OCI-LY7 (cell line): ENCODE measurements at regions not wholly inside any gene's neighbourhood (a gene's known extent, or its start where the extent isn't known, plus 50 kb on each side); places are given as distances from the start of the nearest gene placed in this dataset.

ENCODE experiments used
- BruUV-seq: library from RNA; stranded (reverse); fragments of 400-500 nt; replicated peaks from 2 replicates; lab custom pipeline; 2021; lab: Mats Ljungman, UMichigan
- CTCF ChIA-PET: fragments of 300-600 bp; sonication (Branson Sonifier 250); formaldehyde crosslinking; loops from one replicate; lab custom pipeline; 2022; ENCODE audit warnings: antibody characterized with exemption; ENCODE audit not compliant: unreplicated experiment; lab: Charles Lee
- POLR2A ChIA-PET: fragments of 300-600 bp; sonication (Branson Sonifier 250); formaldehyde crosslinking; loops from one replicate; lab custom pipeline; 2022; ENCODE audit warnings: antibody characterized with exemption; lab: Charles Lee
- DNase-seq: peaks from one replicate; pipeline ENCODE4 v3.0.0-alpha.2; 2015; ENCODE audit warnings: low spot score
- H2AFZ ChIP-seq: fragments of 200-600 bp; sonication (generic), shearing (Covaris generic); 2 replicates; pipeline ENCODE4 v1.6.1; 2014; ENCODE audit warnings: mild to moderate bottlenecking, antibody characterized with exemption, low read length, moderate library complexity
- H3K27ac ChIP-seq: fragments of 200-600 bp; sonication (generic); 2 replicates; pipeline ENCODE4 v1.5.1; 2014; ENCODE audit warnings: mixed run types, low read depth, mild to moderate bottlenecking, moderate library complexity, low read length, inconsistent platforms; ENCODE audit not compliant: poor library complexity, severe bottlenecking
- H3K36me3 ChIP-seq: fragments of 200-600 bp; sonication (generic); 2 replicates; pipeline ENCODE4 v1.6.1; 2014; ENCODE audit warnings: mild to moderate bottlenecking, antibody characterized with exemption, low read length, moderate library complexity, mixed read lengths; ENCODE audit not compliant: insufficient read depth
- H3K4me1 ChIP-seq: fragments of 200-600 bp; sonication (generic); 2 replicates; pipeline ENCODE4 v1.5.1; 2014; ENCODE audit warnings: mild to moderate bottlenecking, low read length; ENCODE audit not compliant: insufficient read depth, poor library complexity, severe bottlenecking
- H3K4me2 ChIP-seq: fragments of 200-600 bp; sonication (generic); 2 replicates; pipeline ENCODE4 v1.6.1; 2014; ENCODE audit warnings: mild to moderate bottlenecking, low read length
- H3K4me3 ChIP-seq: fragments of 200-600 bp; sonication (generic); 2 replicates; pipeline ENCODE4 v1.5.1; 2014; ENCODE audit warnings: mild to moderate bottlenecking, low read depth, low read length; ENCODE audit not compliant: poor library complexity, severe bottlenecking
- H3K79me2 ChIP-seq: fragments of 200-600 bp; sonication (generic); 2 replicates; pipeline ENCODE4 v1.6.1; 2016; ENCODE audit warnings: low read depth, mild to moderate bottlenecking, low read length, moderate library complexity, mixed read lengths; ENCODE audit not compliant: insufficient read depth
- H3K9me2 ChIP-seq: fragments of 200-600 bp; sonication (generic); 2 replicates; pipeline ENCODE4 v1.6.1; 2016; ENCODE audit warnings: mild to moderate bottlenecking, low read length, mixed read lengths; ENCODE audit not compliant: insufficient read depth
- H3K9me3 ChIP-seq: fragments of 200-600 bp; sonication (generic); 2 replicates; pipeline ENCODE4 v1.6.1; 2014; ENCODE audit warnings: mild to moderate bottlenecking, mixed run types, low read length, mixed read lengths
- H4K20me1 ChIP-seq: fragments of 200-600 bp; sonication (generic); 2 replicates; pipeline ENCODE4 v1.6.1; 2014; ENCODE audit warnings: mild to moderate bottlenecking, antibody characterized with exemption, low read length, moderate library complexity, mixed read lengths; ENCODE audit not compliant: insufficient read depth
- EZH2phosphoT487 ChIP-seq: fragments of 200-600 bp; sonication (generic); IDR thresholded peaks from 2 replicates; pipeline ENCODE4 v1.6.1; 2018; ENCODE audit warnings: low read depth, borderline replicate concordance, mild to moderate bottlenecking, mixed run types, antibody characterized with exemption, low read length, moderate library complexity, mixed read lengths
- intact Hi-C: fragments of 100-400 bp; cut with micrococcal nuclease; formaldehyde crosslinking; loops from one replicate; pipeline ENCODE4 v1.10.0; 2022; ENCODE audit not compliant: unreplicated experiment
- TF ChIP-seq, protein P1 (sequence below): fragments of 200-600 bp; sonication (generic); conservative IDR thresholded peaks from 2 replicates; pipeline ENCODE4 v1.5.1; 2014; ENCODE audit warnings: mild to moderate bottlenecking, antibody characterized with exemption, low read length, moderate library complexity, mixed read lengths

DNA sequence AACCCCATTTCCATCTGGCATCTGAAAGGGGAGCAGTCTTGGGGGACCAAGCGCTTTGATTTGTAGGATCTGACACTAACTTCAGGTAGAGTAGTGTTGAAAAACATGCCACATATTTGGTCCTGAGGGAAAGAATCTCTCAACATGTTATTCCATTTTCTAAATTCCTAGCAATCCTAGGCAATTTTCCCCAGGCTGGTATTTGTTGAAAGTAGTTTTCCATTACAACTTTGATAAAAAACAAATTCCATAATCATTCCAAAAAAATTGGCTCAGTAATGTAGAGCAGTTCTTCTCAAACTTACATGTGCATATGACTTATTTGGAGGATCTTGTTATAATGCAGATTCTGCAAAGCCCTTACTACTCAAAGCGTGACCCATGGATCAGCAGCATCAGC is 477.9 kb downstream of the ACTL7B start:
- intact Hi-C loops = no loop called here
- TF ChIP-seq EZH2phosphoT487 = no peak
- TF ChIP-seq, protein P1, sequence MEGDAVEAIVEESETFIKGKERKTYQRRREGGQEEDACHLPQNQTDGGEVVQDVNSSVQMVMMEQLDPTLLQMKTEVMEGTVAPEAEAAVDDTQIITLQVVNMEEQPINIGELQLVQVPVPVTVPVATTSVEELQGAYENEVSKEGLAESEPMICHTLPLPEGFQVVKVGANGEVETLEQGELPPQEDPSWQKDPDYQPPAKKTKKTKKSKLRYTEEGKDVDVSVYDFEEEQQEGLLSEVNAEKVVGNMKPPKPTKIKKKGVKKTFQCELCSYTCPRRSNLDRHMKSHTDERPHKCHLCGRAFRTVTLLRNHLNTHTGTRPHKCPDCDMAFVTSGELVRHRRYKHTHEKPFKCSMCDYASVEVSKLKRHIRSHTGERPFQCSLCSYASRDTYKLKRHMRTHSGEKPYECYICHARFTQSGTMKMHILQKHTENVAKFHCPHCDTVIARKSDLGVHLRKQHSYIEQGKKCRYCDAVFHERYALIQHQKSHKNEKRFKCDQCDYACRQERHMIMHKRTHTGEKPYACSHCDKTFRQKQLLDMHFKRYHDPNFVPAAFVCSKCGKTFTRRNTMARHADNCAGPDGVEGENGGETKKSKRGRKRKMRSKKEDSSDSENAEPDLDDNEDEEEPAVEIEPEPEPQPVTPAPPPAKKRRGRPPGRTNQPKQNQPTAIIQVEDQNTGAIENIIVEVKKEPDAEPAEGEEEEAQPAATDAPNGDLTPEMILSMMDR = no peak

DNA sequence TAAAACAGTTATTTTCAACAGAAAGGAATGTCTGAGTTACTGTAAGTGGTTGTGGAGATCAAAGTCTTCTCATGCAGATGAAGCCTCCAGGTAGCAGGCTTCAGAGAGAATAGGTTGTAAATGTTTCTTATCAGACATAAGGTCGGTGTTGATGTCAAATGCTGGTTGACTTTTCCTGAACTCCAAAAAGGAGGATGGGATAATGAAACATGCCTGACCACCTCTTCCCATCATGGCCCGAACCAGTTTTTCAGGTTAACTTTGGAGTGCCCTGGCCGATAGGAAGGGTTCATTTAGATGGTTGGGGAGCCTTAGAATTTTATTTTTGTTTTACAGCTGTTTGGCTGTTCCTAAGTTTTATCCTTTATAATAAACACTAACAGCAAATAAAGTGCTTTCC is 478.4 kb downstream of the ACTL7B start:
- POLR2A ChIA-PET = no interaction called here
- BruUV-seq = no TSS peak

More for the DNA sequence above, 477.9 kb downstream of the ACTL7B start:
- no peak overlapping the region for H3K4me3 ChIP-seq
- POLR2A ChIA-PET = no interaction called here
- DNase-seq = no peak
- no TSS peak for BruUV-seq
- no peak overlapping the region for H3K4me2 ChIP-seq
- CTCF ChIA-PET = no interaction called here
- no peaks in the 10 kb centered on the region for H4K20me1 ChIP-seq
- no peaks in the 10 kb centered on the region for H3K4me1 ChIP-seq
- H3K9me3 ChIP-seq = no peaks in the 10 kb centered on the region
- no peaks in the 10 kb centered on the region for H3K9me2 ChIP-seq
- H3K27ac ChIP-seq = no peak overlapping the region
- no peak overlapping the region for H2AFZ ChIP-seq
- H3K79me2 ChIP-seq = no peaks in the 10 kb centered on the region
- no peaks in the 10 kb centered on the region for H3K36me3 ChIP-seq

DNA sequence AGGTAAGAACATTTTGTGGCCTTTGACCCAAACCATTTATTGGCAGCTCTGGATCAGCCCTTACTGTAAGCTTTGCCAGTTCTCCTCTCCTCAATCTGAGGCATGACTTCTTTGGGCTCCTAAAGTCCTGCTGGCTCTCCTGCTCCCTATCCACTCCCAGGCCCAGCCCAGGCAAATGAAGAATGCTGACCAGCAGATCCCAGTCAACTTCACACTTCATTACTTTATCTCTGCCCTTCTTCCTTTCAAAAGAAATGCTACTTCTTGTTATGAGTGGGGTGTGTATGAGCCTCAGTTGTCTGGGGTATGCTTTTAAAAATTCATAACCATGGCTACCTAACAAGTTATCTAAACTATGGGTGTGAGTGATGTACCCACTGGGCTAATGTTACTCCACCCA is 479.6 kb downstream of the ACTL7B start:
- H3K9me3 ChIP-seq = no peaks in the 10 kb centered on the region
- POLR2A ChIA-PET = no interaction called here
- no peaks in the 10 kb centered on the region for H3K4me1 ChIP-seq
- no peak for DNase-seq
- no peak overlapping the region for H2AFZ ChIP-seq
- CTCF ChIA-PET = no interaction called here
- no peak overlapping the region for H3K27ac ChIP-seq
- no peak overlapping the region for H3K4me2 ChIP-seq
- H3K9me2 ChIP-seq = no peaks in the 10 kb centered on the region
- H4K20me1 ChIP-seq = no peaks in the 10 kb centered on the region
- H3K79me2 ChIP-seq = no peaks in the 10 kb centered on the region
- no peak overlapping the region for H3K4me3 ChIP-seq
- no peaks in the 10 kb centered on the region for H3K36me3 ChIP-seq
- BruUV-seq = no TSS peak
- TF ChIP-seq EZH2phosphoT487 = no peak
- TF ChIP-seq, protein P1 = no peak
- intact Hi-C loops = no loop called here

More for the DNA sequence above, 478.4 kb downstream of the ACTL7B start:
- Histone ChIP-seq H3K4me3 (no peak overlapping the region), H4K20me1 (no peaks in the 10 kb centered on the region), H2AFZ (no peak overlapping the region), H3K27ac (no peak overlapping the region), H3K4me1 (no peaks in the 10 kb centered on the region), H3K9me3 (no peaks in the 10 kb centered on the region), H3K4me2 (no peak overlapping the region), H3K9me2 (no peaks in the 10 kb centered on the region), H3K36me3 (no peaks in the 10 kb centered on the region), H3K79me2 (no peaks in the 10 kb centered on the region)
- TF ChIP-seq, protein P1 = no peak
- TF ChIP-seq EZH2phosphoT487 = no peak
- intact Hi-C loops = no loop called here
- DNase-seq = no peak
- CTCF ChIA-PET = no interaction called here
